ENCODE measurements at regions not wholly inside any gene's neighbourhood (a gene's known extent, or its start where the extent isn't known, plus 50 kb on each side); places are given as distances from the start of the nearest gene placed in this dataset.

GRCh38 chr19:23855676-23856075 lies 59.0 kb upstream of the ZNF726 start:
- no peak for DNase-seq

GRCh38 chr19:23851966-23852365 lies 62.7 kb upstream of the ZNF726 start:
- DNase-seq, result no peak

GRCh38 chr19:23832717-23833327 lies 74.1 kb upstream of the ZNF681 start:
- no peak for DNase-seq

- no peak for DNase-seq
Observed at GRCh38 chr19:23823952-23824389, 65.3 kb upstream of the ZNF681 start.

- no peak for DNase-seq
Observed at GRCh38 chr19:23822735-23823134, 64.0 kb upstream of the ZNF681 start.

GRCh38 chr19:23817519-23817918 lies 58.8 kb upstream of the ZNF681 start:
- peak; percentile 1 for DNase-seq

GRCh38 chr19:23810496-23810895 lies 51.8 kb upstream of the ZNF681 start:
- DNase-seq, result no peak
